Heart left ventricle (tissue), 13 donors: ENCODE measurements at regions not wholly inside any gene's neighbourhood (a gene's known extent, or its start where the extent isn't known, plus 50 kb on each side); places are given as distances from the start of the nearest gene placed in this dataset.

ENCODE experiments used
- POLR2A ChIP-seq, 2 donors: fragments of 450-650 bp; IDR thresholded peaks; one replicate each; pipeline ENCODE4 v1.6.1; 2017; ENCODE audit warnings: antibody characterized with exemption in 2 of 2, mild to moderate bottlenecking in 2 of 2, moderate library complexity in 2 of 2
- TF ChIP-seq, protein P1 (sequence below), 12 donors: fragments of 200-600 bp; sonication (generic) in 4 of 12; IDR thresholded peaks; one replicate each; pipeline versions ENCODE4 v1.5.0 to v1.8.0; 2018 to 2022; ENCODE audit warnings: antibody characterized with exemption in 12 of 12, mild to moderate bottlenecking in 5 of 12
- donor health status: ischemic (EF 13 %, LVEDD 7.1; RV severe dilation, severe dysfunction).
- donor health status: DM: no; HTN: yes; CAD: no.
- donor health status: DM: no; HTN: no; CAD: no.
- donor health status: ischemic (EF 25% LVEDD 6.9; RV normal size, moderate dysfunction).
- donor health status: ischemic (EF 25% LVEDD 5.7; RV mildly dilated, moderate dysfunction).
- donor health status: ischemic (EF 35%, LVEDD 5.7; RV mildly dilated, moderate dysfunction).
- donor health status: nonischemic (EF 11% LVEDD 7.7; RV severe dilation, severe dysfunction).
- donor health status: DM: yes; HTN: yes; CAD: no.
- donor health status: PGD.
- donor health status: ischemic (EF 29% LVEDD 5.4; RV normal size, mild dysfunction).
- donor health status: nonischemic (EF 23%, LVEDD 6.1; RV moderate dilation, normal function).

GRCh38 chr14:53237488-53237887 lies 84.4 kb upstream of the DDHD1 start:
- TF ChIP-seq, protein P1, sequence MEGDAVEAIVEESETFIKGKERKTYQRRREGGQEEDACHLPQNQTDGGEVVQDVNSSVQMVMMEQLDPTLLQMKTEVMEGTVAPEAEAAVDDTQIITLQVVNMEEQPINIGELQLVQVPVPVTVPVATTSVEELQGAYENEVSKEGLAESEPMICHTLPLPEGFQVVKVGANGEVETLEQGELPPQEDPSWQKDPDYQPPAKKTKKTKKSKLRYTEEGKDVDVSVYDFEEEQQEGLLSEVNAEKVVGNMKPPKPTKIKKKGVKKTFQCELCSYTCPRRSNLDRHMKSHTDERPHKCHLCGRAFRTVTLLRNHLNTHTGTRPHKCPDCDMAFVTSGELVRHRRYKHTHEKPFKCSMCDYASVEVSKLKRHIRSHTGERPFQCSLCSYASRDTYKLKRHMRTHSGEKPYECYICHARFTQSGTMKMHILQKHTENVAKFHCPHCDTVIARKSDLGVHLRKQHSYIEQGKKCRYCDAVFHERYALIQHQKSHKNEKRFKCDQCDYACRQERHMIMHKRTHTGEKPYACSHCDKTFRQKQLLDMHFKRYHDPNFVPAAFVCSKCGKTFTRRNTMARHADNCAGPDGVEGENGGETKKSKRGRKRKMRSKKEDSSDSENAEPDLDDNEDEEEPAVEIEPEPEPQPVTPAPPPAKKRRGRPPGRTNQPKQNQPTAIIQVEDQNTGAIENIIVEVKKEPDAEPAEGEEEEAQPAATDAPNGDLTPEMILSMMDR (IDR thresholded peaks at IDR 0.05) = no peak
- TF ChIP-seq POLR2A (IDR thresholded peaks at IDR 0.05) = no peak
